ENCODE measurements at regions not wholly inside any gene's neighbourhood (a gene's known extent, or its start where the extent isn't known, plus 50 kb on each side); places are given as distances from the start of the nearest gene placed in this dataset.

DNA sequence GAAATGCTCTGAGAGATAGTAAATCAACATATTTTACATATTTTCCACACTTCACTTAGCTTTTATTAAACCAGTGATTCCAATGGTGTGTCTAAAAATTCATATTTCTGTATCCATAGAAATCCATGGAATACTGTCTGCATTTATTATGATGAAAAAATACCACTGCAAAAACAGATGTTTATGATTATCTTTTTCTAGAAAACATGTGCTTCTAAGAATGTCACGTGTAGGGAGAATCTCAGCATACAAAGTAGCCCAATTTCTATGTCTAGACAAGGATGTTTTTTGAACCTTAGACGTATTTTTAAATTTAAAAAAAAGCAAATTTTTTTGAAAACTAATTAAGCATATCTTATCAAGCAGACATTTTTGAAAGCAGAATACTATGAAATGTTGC, 622.4 kb downstream of the TENT5A start:
- no peaks in the 10 kb centered on the region for H3K36me3 ChIP-seq
- no peaks in the 10 kb centered on the region for H3K4me1 ChIP-seq
- no peaks in the 10 kb centered on the region for H3K9me3 ChIP-seq
- intact Hi-C loops (cut with DNase I), result no loop called here
- DNase-seq, result no peak
- no peak overlapping the region for H3K27ac ChIP-seq
- H3K4me3 ChIP-seq, result no peak overlapping the region
- H3K9ac ChIP-seq (ENCODE audit: low read depth in 2 of 2, low read length in 2 of 2), result no peak overlapping the region
- no peaks in the 10 kb centered on the region for H3K27me3 ChIP-seq
- no peak for TF ChIP-seq CTCF (IDR thresholded peaks at IDR 0.05)

DNA sequence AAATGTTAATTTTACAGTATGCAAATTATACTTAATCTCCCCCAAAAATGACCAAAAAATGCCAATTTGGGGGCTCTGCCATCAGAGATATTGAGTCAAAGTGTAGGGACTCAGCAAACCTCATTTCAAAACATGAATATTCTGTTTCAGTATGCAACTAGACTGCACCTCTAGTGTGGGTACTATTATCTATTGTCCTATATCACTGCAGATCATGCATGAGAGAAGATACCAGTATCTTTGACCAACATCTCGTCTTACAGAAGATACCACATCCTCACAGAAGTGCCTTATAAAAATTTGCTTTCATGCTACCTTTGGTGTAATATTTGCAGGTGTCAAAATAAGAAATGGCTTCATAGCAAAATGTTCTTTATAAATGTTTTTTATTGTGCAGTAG, 623.8 kb downstream of the TENT5A start:
- intact Hi-C loops (cut with DNase I), result no loop called here
- H3K4me3 ChIP-seq, result no peak overlapping the region
- H3K9me3 ChIP-seq, result no peaks in the 10 kb centered on the region
- no peaks in the 10 kb centered on the region for H3K36me3 ChIP-seq
- H3K9ac ChIP-seq (ENCODE audit: low read depth in 2 of 2, low read length in 2 of 2), result no peak overlapping the region
- no peaks in the 10 kb centered on the region for H3K27me3 ChIP-seq
- no peak for DNase-seq
- TF ChIP-seq CTCF (IDR thresholded peaks at IDR 0.05), result no peak
- H3K27ac ChIP-seq, result no peak overlapping the region
- no peaks in the 10 kb centered on the region for H3K4me1 ChIP-seq

- intact Hi-C loops (cut with DNase I), result no loop called here
- H3K27me3 ChIP-seq, result no peaks in the 10 kb centered on the region
- no peak overlapping the region for H3K4me3 ChIP-seq
- no peak overlapping the region for H3K27ac ChIP-seq
- H3K9ac ChIP-seq (ENCODE audit: low read depth in 2 of 2, low read length in 2 of 2), result no peak overlapping the region
- TF ChIP-seq CTCF (IDR thresholded peaks at IDR 0.05), result no peak
- no peaks in the 10 kb centered on the region for H3K36me3 ChIP-seq
- H3K4me1 ChIP-seq, result no peaks in the 10 kb centered on the region
- DNase-seq, result no peak
- no peaks in the 10 kb centered on the region for H3K9me3 ChIP-seq
These were observed 626.3 kb downstream of the TENT5A start for GRCh38 chr6:81126150-81126549.

GRCh38 chr6:81120280-81120679, 632.2 kb downstream of the TENT5A start:
- no peak overlapping the region for H3K9ac ChIP-seq (ENCODE audit: low read depth in 2 of 2, low read length in 2 of 2)
- H3K27me3 ChIP-seq, result no peaks in the 10 kb centered on the region
- H3K9me3 ChIP-seq, result no peaks in the 10 kb centered on the region
- no peaks in the 10 kb centered on the region for H3K36me3 ChIP-seq
- no peak for TF ChIP-seq CTCF (IDR thresholded peaks at IDR 0.05)
- H3K27ac ChIP-seq, result no peak overlapping the region
- intact Hi-C loops (cut with DNase I), result no loop called here
- no peak for DNase-seq
- H3K4me3 ChIP-seq, result no peak overlapping the region
- H3K4me1 ChIP-seq, result no peaks in the 10 kb centered on the region

DNA sequence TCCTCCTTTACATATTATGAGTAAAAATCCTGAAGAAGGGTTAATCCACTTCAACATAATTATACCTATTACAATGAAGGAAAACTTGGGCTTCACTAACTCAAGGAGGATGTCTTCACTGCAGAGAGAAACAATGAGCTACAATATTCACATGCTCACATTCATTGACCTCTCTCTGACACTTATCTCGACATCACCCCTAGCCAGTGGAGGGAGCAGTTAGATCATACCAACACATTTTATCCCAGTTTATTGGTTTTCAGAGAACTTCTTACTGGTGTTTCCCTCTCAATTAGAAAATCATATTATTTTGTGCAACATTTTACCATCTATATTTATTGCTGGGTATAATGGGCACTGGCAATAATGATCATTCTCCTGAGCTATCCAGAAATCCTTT, 646.5 kb downstream of the TENT5A start:
- no peak for DNase-seq
- intact Hi-C loops (cut with DNase I), result no loop called here
- Histone ChIP-seq H3K36me3 (no peaks in the 10 kb centered on the region), H3K9ac (ENCODE audit: low read depth in 2 of 2, low read length in 2 of 2) (no peak overlapping the region), H3K4me3 (no peak overlapping the region), H3K27me3 (no peaks in the 10 kb centered on the region), H3K9me3 (no peaks in the 10 kb centered on the region), H3K4me1 (no peaks in the 10 kb centered on the region), H3K27ac (no peak overlapping the region)
- TF ChIP-seq CTCF (IDR thresholded peaks at IDR 0.05), result no peak
